HG03457 (cell line): ENCODE measurements at regions not wholly inside any gene's neighbourhood (a gene's known extent, or its start where the extent isn't known, plus 50 kb on each side); places are given as distances from the start of the nearest gene placed in this dataset.
"Not testable (repeated sequence)": the region's sequence is repeated elsewhere in the genome, so short reads cannot be mapped to it uniquely, and the experiment has no call there.

Source experiments
- ATAC-seq: cut with Tn5 transposase; IDR thresholded peaks from one replicate; pipeline ENCODE4 v1.9.1; 2021; ENCODE audit warnings: moderate number of reproducible peaks; ENCODE audit not compliant: unreplicated experiment

DNA sequence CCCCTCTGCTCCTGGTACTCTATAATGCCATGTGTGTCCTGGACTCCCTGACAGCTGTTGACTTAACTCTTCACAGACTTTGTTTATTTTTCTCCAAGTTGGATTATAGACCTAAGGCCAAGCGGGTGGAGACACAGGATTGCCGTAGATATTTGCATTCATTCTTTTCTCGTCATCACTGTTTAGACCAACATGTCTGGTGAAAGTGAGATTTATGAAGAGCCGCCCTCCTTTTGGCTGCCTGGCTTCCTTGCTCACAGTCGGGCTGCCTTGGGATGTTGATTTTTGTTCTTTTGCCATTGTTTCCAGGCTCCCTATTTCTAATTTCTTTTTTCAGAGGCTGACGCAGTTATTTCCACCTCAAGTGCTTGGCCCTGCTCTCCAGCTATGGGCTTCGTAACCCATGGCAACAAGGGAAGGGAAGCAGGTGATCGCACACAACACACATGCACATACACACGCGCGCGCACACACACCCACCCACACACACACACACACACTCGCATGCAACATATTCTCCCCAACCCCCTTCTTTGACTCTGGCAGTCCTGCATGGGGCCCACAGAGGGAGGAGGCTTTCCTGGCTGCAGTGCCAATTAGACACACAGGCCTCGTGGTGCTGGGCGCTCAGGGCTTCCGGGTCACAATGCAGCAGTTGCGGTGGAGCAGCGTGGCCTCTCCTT, 296.5 kb downstream of the MTX2 start:
- no peak for ATAC-seq

DNA sequence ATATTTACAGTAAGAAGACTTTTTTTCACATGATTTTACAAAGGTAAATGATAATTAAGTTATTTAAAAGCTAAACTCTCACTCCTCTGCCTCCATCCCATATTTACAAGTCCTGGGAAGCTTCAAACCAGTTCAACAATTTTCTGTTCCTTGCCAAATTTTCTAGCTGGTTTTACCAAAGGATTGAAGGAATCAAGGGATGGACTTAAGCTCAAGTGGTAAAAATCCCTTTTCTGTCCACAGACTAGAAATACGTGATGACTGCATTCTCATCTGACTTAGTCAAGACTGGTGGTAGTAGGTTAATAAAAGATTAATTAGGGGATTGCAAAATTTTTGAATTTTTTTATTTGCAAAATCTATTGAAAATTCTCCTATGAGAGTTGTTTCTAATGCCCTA, 297.3 kb downstream of the MTX2 start:
- no peak for ATAC-seq

- ATAC-seq = no peak
These were observed 297.7 kb downstream of the MTX2 start for GRCh38 chr2:176566961-176567360.

GRCh38 chr2:176567361-176567760, 298.1 kb downstream of the MTX2 start:
- no peak for ATAC-seq

GRCh38 chr2:176569574-176569973, 300.3 kb downstream of the MTX2 start:
- ATAC-seq = no peak

GRCh38 chr2:176573612-176574483, 304.6 kb downstream of the MTX2 start:
- no peak for ATAC-seq

GRCh38 chr2:176574484-176575236, 305.4 kb downstream of the MTX2 start:
- no peak for ATAC-seq

GRCh38 chr2:176575237-176575744, 306.0 kb downstream of the MTX2 start:
- no peak for ATAC-seq

DNA sequence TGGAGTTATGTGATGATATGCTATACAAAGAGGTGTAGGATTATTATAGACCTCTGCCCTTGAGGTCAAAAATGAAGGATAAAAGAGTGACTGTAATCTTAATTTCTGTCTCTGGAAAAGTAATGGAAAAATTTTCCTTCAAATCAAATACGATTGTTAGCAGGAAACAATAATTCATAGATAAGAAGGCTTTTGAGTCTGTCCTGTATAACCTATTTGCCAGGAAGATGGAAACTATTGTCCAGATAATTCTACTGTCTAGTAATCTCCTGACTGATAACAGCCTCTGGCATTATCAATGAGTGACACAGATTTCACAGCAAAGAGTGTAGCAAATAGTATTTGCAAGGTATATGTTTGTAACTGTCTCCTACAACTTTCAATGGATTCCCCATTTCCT, 307.8 kb downstream of the MTX2 start:
- ATAC-seq = no peak

- ATAC-seq = not testable (repeated sequence)
These were observed 309.1 kb downstream of the MTX2 start for GRCh38 chr2:176578292-176578691.

DNA sequence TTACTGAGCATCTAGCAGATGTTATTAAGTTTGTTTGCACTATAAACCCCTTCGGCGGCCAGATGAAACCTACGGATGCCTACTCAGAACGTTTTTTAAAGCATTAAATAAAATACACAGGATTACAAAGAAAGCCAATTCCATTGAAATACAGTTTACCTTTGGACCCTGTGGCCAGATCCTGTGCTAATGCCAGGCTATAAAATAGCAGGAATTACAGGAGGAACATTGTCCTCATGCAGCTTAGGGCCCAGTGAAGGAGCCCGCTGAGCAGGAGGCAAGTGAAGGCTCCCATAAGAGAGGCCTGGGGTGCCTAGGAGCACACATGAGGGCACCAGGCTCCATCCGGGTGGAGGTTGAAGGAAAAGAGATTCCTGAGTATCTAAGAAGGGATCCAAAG, 310.4 kb downstream of the MTX2 start:
- no peak for ATAC-seq

DNA sequence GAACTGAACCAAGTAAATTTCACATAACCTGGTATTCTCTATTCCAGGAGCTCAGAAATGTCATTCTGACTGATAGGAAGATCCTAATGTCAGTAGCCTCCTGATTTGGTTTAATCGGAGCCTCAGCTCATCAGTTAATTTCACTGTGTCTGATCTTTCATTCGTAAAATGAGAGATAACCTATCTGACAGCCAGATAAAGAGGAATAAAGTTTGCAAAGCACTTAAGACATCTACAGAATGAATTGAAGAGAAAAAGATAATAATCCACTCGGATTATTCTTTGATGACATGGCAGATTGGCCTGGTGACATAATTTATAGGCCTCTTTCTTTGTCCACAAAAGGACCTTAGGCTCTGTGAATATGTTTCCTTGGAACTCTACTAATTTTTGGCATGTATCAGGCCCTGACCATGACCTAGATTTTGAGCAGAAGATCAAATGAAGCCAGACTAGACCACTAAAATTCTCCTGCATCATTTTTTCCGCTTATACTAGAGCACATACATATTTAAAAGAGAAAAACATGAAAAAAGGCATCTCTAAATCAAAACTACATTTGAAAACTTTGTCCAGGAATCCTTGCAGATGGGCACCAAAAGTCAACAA, 312.4 kb downstream of the MTX2 start:
- no peak for ATAC-seq

DNA sequence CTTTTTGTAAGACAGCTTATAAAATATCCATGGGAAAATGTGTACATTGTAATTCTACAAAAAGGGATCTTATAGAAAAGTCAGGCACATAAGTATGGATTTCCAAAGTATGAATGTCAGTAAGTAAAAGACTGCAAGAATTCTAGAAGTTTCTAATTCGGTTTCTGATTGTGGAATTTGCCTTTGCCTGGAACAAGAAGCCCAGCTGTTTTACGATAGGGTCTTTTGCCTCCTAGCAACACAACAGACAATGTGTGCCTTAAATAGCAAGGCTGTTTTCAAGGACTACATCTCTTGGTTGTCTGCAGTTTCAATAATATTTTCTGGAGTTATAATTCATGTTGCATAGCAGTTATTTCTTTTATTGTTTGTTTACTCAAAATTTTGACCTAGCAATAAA, 312.9 kb downstream of the MTX2 start:
- no peak for ATAC-seq

GRCh38 chr2:176582990-176583481, 313.8 kb downstream of the MTX2 start:
- no peak for ATAC-seq

DNA sequence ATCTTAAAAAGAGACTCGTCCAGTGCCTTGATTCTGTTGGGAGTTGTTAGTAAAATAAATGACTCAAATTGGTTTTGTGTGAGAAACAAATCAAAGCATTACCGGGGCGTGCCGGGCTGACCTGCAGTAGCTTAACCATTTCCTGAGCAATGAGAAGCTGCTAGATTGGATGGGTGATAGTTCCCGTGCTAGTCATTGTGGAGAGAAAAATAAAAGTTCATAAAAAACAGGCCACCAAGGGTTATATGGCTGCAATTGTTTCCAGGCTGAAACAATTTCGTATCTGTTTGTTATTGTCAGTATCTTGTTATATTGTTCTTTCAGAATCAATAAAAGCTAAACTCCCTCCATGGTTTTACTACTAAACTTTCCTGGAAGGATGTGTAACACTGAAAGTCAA, 314.4 kb downstream of the MTX2 start:
- no peak for ATAC-seq

- no peak for ATAC-seq
These were observed 315.1 kb downstream of the MTX2 start for GRCh38 chr2:176584333-176584732.

- ATAC-seq = no peak
These were observed 316.0 kb downstream of the MTX2 start for GRCh38 chr2:176585291-176585690.

DNA sequence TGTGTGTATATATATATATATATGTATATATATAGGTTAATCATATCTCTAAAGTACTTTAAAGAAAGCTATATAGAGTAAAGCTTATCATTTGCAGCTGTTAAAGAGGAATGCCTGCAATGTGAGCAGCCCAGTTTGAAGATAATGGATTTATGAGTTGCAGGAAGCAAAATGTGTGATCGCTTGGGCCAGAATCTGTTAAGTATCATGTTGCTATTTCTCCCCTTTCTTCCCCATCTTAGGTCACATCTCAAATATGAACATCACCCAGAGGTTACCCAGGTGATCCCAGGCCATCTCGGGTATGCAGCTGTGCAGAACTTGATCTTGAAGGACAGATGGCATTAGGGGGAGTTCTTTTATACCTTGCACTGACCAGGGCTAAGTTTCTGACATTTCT, 316.5 kb downstream of the MTX2 start:
- no peak for ATAC-seq

DNA sequence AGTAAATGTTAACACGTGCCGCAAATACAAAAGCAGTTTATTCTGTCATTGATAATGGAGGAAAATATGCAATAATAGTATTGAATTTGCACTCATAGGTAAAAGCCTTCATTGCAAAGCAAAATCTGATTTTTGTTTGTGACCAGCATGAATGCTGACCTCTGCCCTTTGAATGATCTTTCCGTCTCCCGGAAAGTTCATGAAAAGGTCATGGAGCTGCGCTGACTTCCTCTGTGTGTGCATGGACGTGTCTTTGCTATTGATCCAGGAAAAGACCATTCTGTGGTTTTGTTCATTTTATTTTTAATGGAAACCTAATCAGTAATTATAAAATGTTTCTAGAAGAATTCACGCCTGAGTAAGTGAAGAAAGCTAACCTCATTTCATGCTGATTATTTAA, 320.0 kb downstream of the MTX2 start:
- ATAC-seq = no peak

DNA sequence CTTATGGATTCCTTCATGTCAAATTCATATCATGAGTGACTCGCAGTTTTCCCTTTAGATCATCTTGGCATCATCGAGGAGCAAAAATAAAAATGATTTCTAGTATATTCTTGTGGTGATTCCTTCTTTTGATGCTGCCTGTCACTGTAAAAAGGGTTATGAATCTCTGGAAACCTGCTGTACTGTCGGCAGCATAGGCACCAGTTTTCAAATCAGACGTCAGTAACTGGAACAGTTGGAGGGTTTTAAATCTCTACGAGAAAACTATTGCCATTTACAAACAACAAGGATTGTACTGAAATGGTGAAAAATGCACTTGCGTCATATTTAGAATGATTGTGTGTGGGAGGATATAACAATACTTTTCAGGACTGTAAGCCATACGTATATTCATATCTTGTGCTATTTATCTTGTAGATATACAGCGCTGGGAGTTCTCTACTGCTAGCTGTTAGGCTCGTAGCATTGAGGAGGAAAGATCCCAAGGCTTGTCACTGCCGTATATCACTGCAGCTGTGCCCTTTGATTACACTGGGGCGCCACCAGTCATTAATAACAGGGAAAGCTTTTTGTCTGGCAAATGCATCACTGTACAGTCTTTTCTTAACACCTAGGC, 320.7 kb downstream of the MTX2 start:
- ATAC-seq = no peak
